PC-3 (cell line): ENCODE measurements at regions not wholly inside any gene's neighbourhood (a gene's known extent, or its start where the extent isn't known, plus 50 kb on each side); places are given as distances from the start of the nearest gene placed in this dataset.

ENCODE experiments used
- CTCF ChIP-seq: fragments of 300-600 bp; sonication (generic); conservative IDR thresholded peaks from 2 replicates; pipeline ENCODE4 v1.5.1; 2017; ENCODE audit warnings: antibody characterized with exemption, low read depth, mild to moderate bottlenecking, low read length
- EZH2 ChIP-seq: fragments of 300-600 bp; sonication (generic); IDR thresholded peaks from one replicate; pipeline ENCODE4 v1.6.1; 2017; ENCODE audit warnings: antibody characterized with exemption, mild to moderate bottlenecking, low read length; ENCODE audit not compliant: unreplicated experiment
- EZH2phosphoT487 ChIP-seq: fragments of 300-600 bp; sonication (generic); IDR thresholded peaks from 2 replicates; pipeline ENCODE4 v1.6.1; 2018; ENCODE audit warnings: mild to moderate bottlenecking, antibody characterized with exemption, low read length, borderline replicate concordance

GRCh38 chr22:26816726-26817125, 159.3 kb downstream of the MIAT start:
- TF ChIP-seq CTCF (no peak), EZH2phosphoT487 (no peak), EZH2 (no peak)
